Neural cell (in vitro differentiated cells): ENCODE measurements at regions not wholly inside any gene's neighbourhood (a gene's known extent, or its start where the extent isn't known, plus 50 kb on each side); places are given as distances from the start of the nearest gene placed in this dataset.

Experiments
- H2AFZ ChIP-seq: fragments of 200-600, 300-800 bp; sonication (generic), shearing (Covaris generic); 2 replicates; pipeline ENCODE4 v1.6.0; 2014; ENCODE audit warnings: low read depth, mild to moderate bottlenecking, antibody characterized with exemption, low read length, moderate library complexity
- H3F3A ChIP-seq: fragments of 200-600 bp; shearing (Covaris generic); 2 replicates; pipeline ENCODE4 v1.6.1; 2016; ENCODE audit warnings: mild to moderate bottlenecking, moderate library complexity, mixed read lengths, antibody characterized with exemption, low read length; ENCODE audit not compliant: insufficient read depth, poor library complexity, severe bottlenecking
- H3K27ac ChIP-seq: fragments of 200-600, 300-800 bp; sonication (generic), shearing (Covaris generic); 2 replicates; pipeline ENCODE4 v1.5.1; 2014; ENCODE audit warnings: mild to moderate bottlenecking, low read length, moderate library complexity
- H3K27me3 ChIP-seq: fragments of 300-800, 200-600 bp; sonication (generic), shearing (Covaris generic); 2 replicates; pipeline ENCODE4 v1.6.0; 2014; ENCODE audit warnings: mild to moderate bottlenecking, low read depth, low read length, moderate library complexity; ENCODE audit not compliant: insufficient read depth
- H3K36me3 ChIP-seq: fragments of 300-800, 200-600 bp; sonication (generic), shearing (Covaris generic); 2 replicates; pipeline ENCODE4 v1.5.1; 2014; ENCODE audit warnings: mild to moderate bottlenecking, antibody characterized with exemption, low read length, moderate library complexity; ENCODE audit not compliant: insufficient read depth
- H3K4me2 ChIP-seq: fragments of 300-800, 200-600 bp; sonication (generic), shearing (Covaris generic); 2 replicates; pipeline ENCODE4 v1.6.0; 2014; ENCODE audit warnings: mild to moderate bottlenecking, low read length
- H3K4me3 ChIP-seq: fragments of 300-800, 200-600 bp; sonication (generic), shearing (Covaris generic); 2 replicates; pipeline ENCODE4 v1.5.1; 2014; ENCODE audit warnings: mild to moderate bottlenecking, low read length, moderate library complexity
- H3K79me2 ChIP-seq: fragments of 200-600 bp; shearing (Covaris generic); replicated peaks from 2 replicates; pipeline ENCODE4 v1.6.0; 2014; ENCODE audit warnings: mild to moderate bottlenecking, low read length, moderate library complexity; ENCODE audit not compliant: insufficient read depth
- H3K9ac ChIP-seq: fragments of 300-800, 200-600 bp; sonication (generic), shearing (Covaris generic); 2 replicates; pipeline ENCODE4 v1.6.1; 2016; ENCODE audit warnings: mild to moderate bottlenecking, low read length, mixed read lengths
- H3K9me2 ChIP-seq: fragments of 200-600 bp; shearing (Covaris generic); 2 replicates; pipeline ENCODE4 v1.6.1; 2016; ENCODE audit warnings: mild to moderate bottlenecking, low read length, mixed read lengths; ENCODE audit not compliant: insufficient read depth
- H3K9me3 ChIP-seq: fragments of 200-600, 300-800 bp; sonication (generic), shearing (Covaris generic); 2 replicates; pipeline ENCODE4 v1.6.1; 2016; ENCODE audit warnings: mild to moderate bottlenecking, mixed run types, low read length, moderate library complexity, mixed read lengths
- H4K20me1 ChIP-seq: fragments of 200-600 bp; shearing (Covaris generic); 2 replicates; pipeline ENCODE4 v1.6.1; 2016; ENCODE audit warnings: mild to moderate bottlenecking, mixed run types; ENCODE audit not compliant: insufficient read depth
- CTCF ChIP-seq: fragments of 450-650 bp; IDR thresholded peaks from 2 replicates; pipeline ENCODE4 v1.5.1; 2014; ENCODE audit warnings: antibody characterized with exemption, mild to moderate bottlenecking, moderate library complexity; ENCODE audit not compliant: poor library complexity, severe bottlenecking
- EP300 ChIP-seq: fragments of 450-650 bp; conservative IDR thresholded peaks from 2 replicates; pipeline ENCODE4 v1.6.1; 2014; ENCODE audit warnings: antibody characterized with exemption, mild to moderate bottlenecking, moderate library complexity; ENCODE audit not compliant: poor library complexity, severe bottlenecking
- EZH2 ChIP-seq: fragments of 200-600, 300-800 bp; shearing (Covaris generic), sonication (generic); IDR thresholded peaks from 2 replicates; pipeline ENCODE4 v1.6.1; 2014; ENCODE audit warnings: antibody characterized with exemption, low read length, borderline replicate concordance, mild to moderate bottlenecking; ENCODE audit not compliant: insufficient read depth, poor library complexity, severe bottlenecking
- MXI1 ChIP-seq: fragments of 450-650 bp; conservative IDR thresholded peaks from 2 replicates; pipeline ENCODE4 v1.6.1; 2014; ENCODE audit warnings: antibody characterized with exemption, mild to moderate bottlenecking; ENCODE audit not compliant: poor library complexity, severe bottlenecking
- POLR2AphosphoS5 ChIP-seq: IDR thresholded peaks from 2 replicates; pipeline ENCODE4 v1.6.1; 2012
- RAD21 ChIP-seq: fragments of 450-650 bp; conservative IDR thresholded peaks from 2 replicates; pipeline ENCODE4 v1.6.1; 2014; ENCODE audit warnings: antibody characterized with exemption, mild to moderate bottlenecking, moderate library complexity
- REST ChIP-seq: IDR thresholded peaks from 2 replicates; pipeline ENCODE4 v1.6.1; 2012; ENCODE audit warnings: borderline replicate concordance
- SMC3 ChIP-seq: fragments of 450-650 bp; conservative IDR thresholded peaks from 2 replicates; pipeline ENCODE4 v1.6.1; 2014; ENCODE audit warnings: antibody characterized with exemption, mild to moderate bottlenecking, moderate library complexity; ENCODE audit not compliant: poor library complexity
- TAF1 ChIP-seq: IDR thresholded peaks from 2 replicates; pipeline ENCODE4 v1.6.1; 2012; ENCODE audit warnings: low read depth

GRCh38 chr7:84583331-84583730 is 388.7 kb upstream of the SEMA3A start:
- Histone ChIP-seq H4K20me1 (no peaks in the 10 kb centered on the region), H3F3A (no peaks in the 10 kb centered on the region), H3K4me3 (no peak overlapping the region), H3K27ac (no peak overlapping the region), H3K4me2 (no peak overlapping the region), H2AFZ (no peak overlapping the region), H3K79me2 (no peaks in the 10 kb centered on the region), H3K27me3 (no peaks in the 10 kb centered on the region), H3K9me2 (no peaks in the 10 kb centered on the region), H3K9ac (no peak overlapping the region), H3K9me3 (no peaks in the 10 kb centered on the region), H3K36me3 (no peaks in the 10 kb centered on the region)
- TF ChIP-seq POLR2AphosphoS5 (no peak), EZH2 (no peak), EP300 (no peak), RAD21 (no peak), TAF1 (no peak), SMC3 (no peak), CTCF (no peak)

DNA sequence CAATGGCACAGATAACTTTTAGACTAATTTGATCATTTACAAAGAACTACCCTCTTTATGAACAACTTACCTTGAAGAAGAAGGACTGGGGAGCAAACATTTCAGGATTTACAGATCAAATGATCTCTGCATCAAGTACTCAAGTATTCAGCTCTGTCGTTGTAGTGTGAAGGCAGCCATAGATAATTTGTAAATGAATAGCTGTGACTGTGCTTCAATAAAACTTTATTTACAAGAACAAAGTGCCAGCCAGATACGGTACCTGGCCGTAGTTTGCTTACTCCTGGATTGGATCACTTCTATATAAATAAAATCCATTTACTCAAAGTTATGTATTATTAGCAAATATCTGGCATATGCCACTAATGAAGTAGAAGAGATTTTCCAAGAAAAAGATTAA is 388.2 kb upstream of the SEMA3A start:
- Histone ChIP-seq H3K9me3 (no peaks in the 10 kb centered on the region), H3K9ac (no peak overlapping the region), H3F3A (no peaks in the 10 kb centered on the region), H4K20me1 (no peaks in the 10 kb centered on the region), H3K27me3 (no peaks in the 10 kb centered on the region), H3K36me3 (no peaks in the 10 kb centered on the region), H3K9me2 (no peaks in the 10 kb centered on the region), H3K79me2 (no peaks in the 10 kb centered on the region), H3K4me2 (no peak overlapping the region), H3K4me3 (no peak overlapping the region), H2AFZ (no peak overlapping the region), H3K27ac (no peak overlapping the region)
- TF ChIP-seq CTCF, result no peak
- no peak for TF ChIP-seq RAD21
- TF ChIP-seq MXI1, result no peak
- no peak for TF ChIP-seq SMC3
- no peak for TF ChIP-seq TAF1
- TF ChIP-seq EP300, result no peak
- no peak for TF ChIP-seq POLR2AphosphoS5

- Histone ChIP-seq H3K27ac (no peak overlapping the region), H3F3A (no peaks in the 10 kb centered on the region), H3K9me3 (no peaks in the 10 kb centered on the region), H4K20me1 (no peaks in the 10 kb centered on the region), H2AFZ (no peak overlapping the region), H3K4me2 (no peak overlapping the region), H3K36me3 (no peaks in the 10 kb centered on the region), H3K79me2 (no peaks in the 10 kb centered on the region), H3K27me3 (no peaks in the 10 kb centered on the region), H3K4me3 (no peak overlapping the region), H3K9me2 (no peaks in the 10 kb centered on the region), H3K9ac (no peak overlapping the region)
- TF ChIP-seq MXI1 (no peak), RAD21 (no peak), EP300 (no peak), TAF1 (no peak), POLR2AphosphoS5 (no peak), REST (no peak), CTCF (no peak), EZH2 (no peak), SMC3 (no peak)
Measured at GRCh38 chr7:84578825-84579224, 384.2 kb upstream of the SEMA3A start.
